Chondrocyte (in vitro differentiated cells): ENCODE measurements at regions not wholly inside any gene's neighbourhood (a gene's known extent, or its start where the extent isn't known, plus 50 kb on each side); places are given as distances from the start of the nearest gene placed in this dataset.

Experiments
- DNase-seq: peaks from one replicate; pipeline ENCODE4 v3.0.0; 2021; ENCODE audit warnings: mixed read lengths, low spot score
- H3K27ac Mint-ChIP-seq: one replicate; pipeline ENCODE4 v1.8.0; 2021; ENCODE audit warnings: mild to moderate bottlenecking, moderate library complexity, mixed read lengths; ENCODE audit not compliant: unreplicated experiment
- H3K27me3 Mint-ChIP-seq: 2 replicates; pipeline ENCODE4 v1.8.0; 2021; ENCODE audit warnings: low read depth, mixed read lengths
- H3K36me3 Mint-ChIP-seq: 2 replicates; pipeline ENCODE4 v1.8.0; 2021; ENCODE audit warnings: low read depth, mixed read lengths
- H3K4me1 Mint-ChIP-seq: 2 replicates; pipeline ENCODE4 v1.8.0; 2021; ENCODE audit warnings: low read depth, mild to moderate bottlenecking, mixed read lengths
- H3K4me3 Mint-ChIP-seq: one replicate; pipeline ENCODE4 v1.8.0; 2021; ENCODE audit warnings: mild to moderate bottlenecking, moderate library complexity, mixed read lengths; ENCODE audit not compliant: unreplicated experiment
- H3K9me3 Mint-ChIP-seq: 2 replicates; pipeline ENCODE4 v1.8.0; 2021; ENCODE audit warnings: low read depth, mixed read lengths
- TF ChIP-seq, protein P1 (sequence below): fragments of 200-600 bp; sonication (generic); IDR thresholded peaks from 2 replicates; pipeline ENCODE4 v1.5.0; 2021; ENCODE audit warnings: antibody characterized with exemption, mild to moderate bottlenecking, moderate library complexity

DNA sequence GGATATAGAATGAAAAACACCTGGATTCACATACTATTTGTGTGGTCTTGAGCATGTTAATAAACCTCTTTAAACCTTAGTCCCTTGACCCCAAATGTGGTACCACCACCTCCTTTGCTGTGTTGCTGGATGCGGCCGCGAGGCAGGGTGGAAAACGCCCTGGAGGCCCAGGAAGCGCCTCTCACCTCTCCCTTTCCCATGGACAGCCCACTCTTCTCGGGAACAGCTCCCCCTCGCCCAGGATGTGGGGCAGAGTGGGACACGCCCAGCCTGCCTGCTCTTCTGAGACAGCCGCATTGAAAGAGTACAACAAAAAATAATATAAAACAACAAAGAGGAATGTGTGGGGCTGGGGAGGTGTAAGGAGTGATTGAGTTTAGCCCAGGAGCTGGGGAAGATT is 549.0 kb upstream of the ID2 start:
- no peak overlapping the region for H3K4me3 Mint-ChIP-seq
- TF ChIP-seq, protein P1, sequence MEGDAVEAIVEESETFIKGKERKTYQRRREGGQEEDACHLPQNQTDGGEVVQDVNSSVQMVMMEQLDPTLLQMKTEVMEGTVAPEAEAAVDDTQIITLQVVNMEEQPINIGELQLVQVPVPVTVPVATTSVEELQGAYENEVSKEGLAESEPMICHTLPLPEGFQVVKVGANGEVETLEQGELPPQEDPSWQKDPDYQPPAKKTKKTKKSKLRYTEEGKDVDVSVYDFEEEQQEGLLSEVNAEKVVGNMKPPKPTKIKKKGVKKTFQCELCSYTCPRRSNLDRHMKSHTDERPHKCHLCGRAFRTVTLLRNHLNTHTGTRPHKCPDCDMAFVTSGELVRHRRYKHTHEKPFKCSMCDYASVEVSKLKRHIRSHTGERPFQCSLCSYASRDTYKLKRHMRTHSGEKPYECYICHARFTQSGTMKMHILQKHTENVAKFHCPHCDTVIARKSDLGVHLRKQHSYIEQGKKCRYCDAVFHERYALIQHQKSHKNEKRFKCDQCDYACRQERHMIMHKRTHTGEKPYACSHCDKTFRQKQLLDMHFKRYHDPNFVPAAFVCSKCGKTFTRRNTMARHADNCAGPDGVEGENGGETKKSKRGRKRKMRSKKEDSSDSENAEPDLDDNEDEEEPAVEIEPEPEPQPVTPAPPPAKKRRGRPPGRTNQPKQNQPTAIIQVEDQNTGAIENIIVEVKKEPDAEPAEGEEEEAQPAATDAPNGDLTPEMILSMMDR, result no peak
- DNase-seq, result no peak
- peaks cover 3% of the 10 kb centered on the region for H3K36me3 Mint-ChIP-seq
- H3K27ac Mint-ChIP-seq, result no peak overlapping the region
- H3K4me1 Mint-ChIP-seq, result peaks cover 7% of the 10 kb centered on the region
- no peaks in the 10 kb centered on the region for H3K27me3 Mint-ChIP-seq
- peaks cover 9% of the 10 kb centered on the region for H3K9me3 Mint-ChIP-seq

DNA sequence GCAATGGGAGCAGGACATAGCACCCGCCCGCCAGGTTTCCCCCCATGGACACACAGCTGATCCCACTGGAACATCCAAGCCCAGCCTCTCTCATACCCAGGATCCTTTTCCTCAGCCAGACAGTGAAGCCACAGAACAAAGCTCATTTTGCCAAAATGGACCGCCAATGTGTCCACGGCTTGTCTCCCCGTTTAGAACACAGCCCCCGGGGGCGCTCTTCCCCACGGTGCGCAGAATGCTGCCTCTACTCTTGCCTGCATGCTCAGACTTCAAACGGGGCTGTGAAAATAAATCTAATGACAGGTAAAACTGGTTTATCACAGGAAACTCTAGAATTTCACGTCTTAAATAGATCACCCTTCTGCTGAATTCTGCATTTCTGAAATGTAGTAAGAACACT is 548.5 kb upstream of the ID2 start:
- Mint-ChIP-seq H3K27me3 (no peaks in the 10 kb centered on the region), H3K4me3 (no peak overlapping the region), H3K4me1 (peaks cover 7% of the 10 kb centered on the region), H3K27ac (no peak overlapping the region), H3K36me3 (peaks cover 3% of the 10 kb centered on the region), H3K9me3 (peaks cover 7% of the 10 kb centered on the region)
- DNase-seq, result no peak
- TF ChIP-seq, protein P1, result no peak

GRCh38 chr2:8133913-8134472 is 547.9 kb upstream of the ID2 start:
- no peaks in the 10 kb centered on the region for H3K27me3 Mint-ChIP-seq
- TF ChIP-seq, protein P1, result no peak
- H3K9me3 Mint-ChIP-seq, result peaks cover 5% of the 10 kb centered on the region
- DNase-seq, result no peak
- peaks cover 7% of the 10 kb centered on the region for H3K4me1 Mint-ChIP-seq
- H3K36me3 Mint-ChIP-seq, result peaks cover 1% of the 10 kb centered on the region
- H3K4me3 Mint-ChIP-seq, result no peak overlapping the region
- no peak overlapping the region for H3K27ac Mint-ChIP-seq

DNA sequence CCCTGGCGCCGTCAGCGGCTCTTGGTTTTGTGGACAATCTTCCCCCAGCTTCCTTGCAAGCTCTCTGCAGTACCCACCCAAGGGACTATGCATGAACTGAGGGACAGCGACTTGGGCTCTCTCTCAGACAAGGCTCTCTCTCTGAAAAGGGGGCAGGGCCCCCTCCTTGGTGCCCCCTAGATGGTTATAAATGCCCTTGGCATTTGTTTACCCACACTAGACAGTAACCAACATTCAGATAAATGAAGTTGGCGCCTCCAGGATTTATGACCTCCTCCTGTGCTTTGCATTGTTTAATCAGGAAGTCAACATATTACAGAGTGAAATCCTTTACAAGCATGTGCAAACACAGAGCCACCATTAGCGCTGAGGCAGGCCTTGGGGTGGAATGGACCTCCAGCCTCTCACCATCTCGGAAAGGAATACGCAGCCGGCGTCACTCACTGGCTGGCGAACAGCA is 547.4 kb upstream of the ID2 start:
- no peak for DNase-seq
- Mint-ChIP-seq H3K27ac (no peak overlapping the region), H3K4me1 (peaks cover 7% of the 10 kb centered on the region), H3K9me3 (peaks cover 5% of the 10 kb centered on the region), H3K36me3 (peaks cover 1% of the 10 kb centered on the region), H3K27me3 (no peaks in the 10 kb centered on the region), H3K4me3 (no peak overlapping the region)
- TF ChIP-seq, protein P1, result no peak

GRCh38 chr2:8134985-8135682 is 546.7 kb upstream of the ID2 start:
- Mint-ChIP-seq H3K4me3 (no peak overlapping the region), H3K27ac (no peak overlapping the region), H3K27me3 (no peaks in the 10 kb centered on the region), H3K4me1 (peaks cover 7% of the 10 kb centered on the region), H3K36me3 (peaks cover 1% of the 10 kb centered on the region), H3K9me3 (peaks cover 5% of the 10 kb centered on the region)
- TF ChIP-seq, protein P1, result no peak
- no peak for DNase-seq
